Activated T-helper 1 cell treated with anti-CD3 and anti-CD28 coated beads, Interleukin-12 subunit alpha, Interleukin-12 subunit beta, Interleukin-2, Interleukin-4 antibody, amounts not matched to agents 30 ng/mL and 10 ng/mL and 1 ng/mL, durations not matched to agents 14 hours and 24 hours and 36 hours (primary cell): ENCODE measurements at regions not wholly inside any gene's neighbourhood (a gene's known extent, or its start where the extent isn't known, plus 50 kb on each side); places are given as distances from the start of the nearest gene placed in this dataset.

Experiments used
- DNase-seq: peaks from one replicate; pipeline ENCODE4 v3.0.0; 2021; ENCODE audit warnings: low spot score
- H3K27ac Mint-ChIP-seq: one replicate; pipeline ENCODE4 v1.8.0; 2021; ENCODE audit warnings: mild to moderate bottlenecking, mixed read lengths
- H3K27me3 Mint-ChIP-seq: one replicate; pipeline ENCODE4 v1.8.0; 2022; ENCODE audit warnings: mild to moderate bottlenecking, moderate library complexity, mixed read lengths; ENCODE audit not compliant: insufficient read depth
- H3K36me3 Mint-ChIP-seq: one replicate; pipeline ENCODE4 v1.8.0; 2021; ENCODE audit warnings: low read depth, mixed read lengths
- H3K4me1 Mint-ChIP-seq: one replicate; pipeline ENCODE4 v1.8.0; 2021; ENCODE audit warnings: low read depth, mixed read lengths
- H3K4me3 Mint-ChIP-seq: one replicate; pipeline ENCODE4 v1.8.0; 2021; ENCODE audit warnings: mild to moderate bottlenecking, moderate library complexity, mixed read lengths
- H3K9me3 Mint-ChIP-seq: one replicate; pipeline ENCODE4 v1.8.0; 2021; ENCODE audit warnings: mixed read lengths
- intact Hi-C: fragments of 100-400 bp; cut with micrococcal nuclease; formaldehyde crosslinking; loops from one replicate; pipeline ENCODE4 v1.15.1; 2024

GRCh38 chr13:106155411-106155810 lies 380.1 kb downstream of the EFNB2 start:
- Mint-ChIP-seq H3K27me3 (no peaks in the 10 kb centered on the region), H3K9me3 (no peaks in the 10 kb centered on the region), H3K4me3 (no peak overlapping the region), H3K27ac (no peak overlapping the region), H3K4me1 (no peaks in the 10 kb centered on the region), H3K36me3 (no peaks in the 10 kb centered on the region)
- intact Hi-C loops, result no loop called here
- DNase-seq, result no peak

- Mint-ChIP-seq H3K4me1 (no peaks in the 10 kb centered on the region), H3K27me3 (no peaks in the 10 kb centered on the region), H3K4me3 (no peak overlapping the region), H3K27ac (no peak overlapping the region), H3K36me3 (no peaks in the 10 kb centered on the region), H3K9me3 (no peaks in the 10 kb centered on the region)
- DNase-seq, result no peak
- intact Hi-C loops, result no loop called here
These were observed 381.6 kb downstream of the EFNB2 start for GRCh38 chr13:106153876-106154275.

GRCh38 chr13:106153041-106153440 lies 382.4 kb downstream of the EFNB2 start:
- Mint-ChIP-seq H3K4me3 (no peak overlapping the region), H3K27me3 (no peaks in the 10 kb centered on the region), H3K27ac (no peak overlapping the region), H3K36me3 (no peaks in the 10 kb centered on the region), H3K9me3 (no peaks in the 10 kb centered on the region), H3K4me1 (no peaks in the 10 kb centered on the region)
- DNase-seq, result no peak
- intact Hi-C loops, result no loop called here

- H3K27ac Mint-ChIP-seq, result no peak overlapping the region
- DNase-seq, result no peak
- H3K4me3 Mint-ChIP-seq, result no peak overlapping the region
- intact Hi-C loops, result no loop called here
- no peaks in the 10 kb centered on the region for H3K27me3 Mint-ChIP-seq
- no peaks in the 10 kb centered on the region for H3K9me3 Mint-ChIP-seq
- no peaks in the 10 kb centered on the region for H3K4me1 Mint-ChIP-seq
- no peaks in the 10 kb centered on the region for H3K36me3 Mint-ChIP-seq
These were observed 383.4 kb downstream of the EFNB2 start for GRCh38 chr13:106152047-106152446.

- DNase-seq, result no peak
- H3K9me3 Mint-ChIP-seq, result no peaks in the 10 kb centered on the region
- H3K4me3 Mint-ChIP-seq, result no peak overlapping the region
- H3K36me3 Mint-ChIP-seq, result no peaks in the 10 kb centered on the region
- no peaks in the 10 kb centered on the region for H3K4me1 Mint-ChIP-seq
- no peak overlapping the region for H3K27ac Mint-ChIP-seq
- no peaks in the 10 kb centered on the region for H3K27me3 Mint-ChIP-seq
- intact Hi-C loops, result no loop called here
These were observed 384.3 kb downstream of the EFNB2 start for GRCh38 chr13:106151056-106151699.

- no peak for DNase-seq
- no peaks in the 10 kb centered on the region for H3K4me1 Mint-ChIP-seq
- H3K36me3 Mint-ChIP-seq, result no peaks in the 10 kb centered on the region
- H3K27me3 Mint-ChIP-seq, result no peaks in the 10 kb centered on the region
- intact Hi-C loops, result no loop called here
- no peak overlapping the region for H3K27ac Mint-ChIP-seq
- no peaks in the 10 kb centered on the region for H3K9me3 Mint-ChIP-seq
- H3K4me3 Mint-ChIP-seq, result no peak overlapping the region
These were observed 389.2 kb downstream of the EFNB2 start for GRCh38 chr13:106145997-106146864.

- no peak overlapping the region for H3K4me3 Mint-ChIP-seq
- H3K27ac Mint-ChIP-seq, result no peak overlapping the region
- no peaks in the 10 kb centered on the region for H3K36me3 Mint-ChIP-seq
- H3K27me3 Mint-ChIP-seq, result no peaks in the 10 kb centered on the region
- intact Hi-C loops, result no loop called here
- no peak for DNase-seq
- no peaks in the 10 kb centered on the region for H3K4me1 Mint-ChIP-seq
- H3K9me3 Mint-ChIP-seq, result no peaks in the 10 kb centered on the region
These were observed 390.4 kb downstream of the EFNB2 start for GRCh38 chr13:106145070-106145469.

GRCh38 chr13:106143930-106144709 lies 391.3 kb downstream of the EFNB2 start:
- Mint-ChIP-seq H3K4me1 (no peaks in the 10 kb centered on the region), H3K36me3 (no peaks in the 10 kb centered on the region), H3K9me3 (no peaks in the 10 kb centered on the region), H3K4me3 (no peak overlapping the region), H3K27ac (no peak overlapping the region), H3K27me3 (no peaks in the 10 kb centered on the region)
- intact Hi-C loops, result no loop called here
- no peak for DNase-seq

GRCh38 chr13:106143392-106143791 lies 392.1 kb downstream of the EFNB2 start:
- Mint-ChIP-seq H3K4me3 (no peak overlapping the region), H3K4me1 (no peaks in the 10 kb centered on the region), H3K9me3 (no peaks in the 10 kb centered on the region), H3K27me3 (no peaks in the 10 kb centered on the region), H3K36me3 (no peaks in the 10 kb centered on the region), H3K27ac (no peak overlapping the region)
- intact Hi-C loops, result no loop called here
- DNase-seq, result no peak

GRCh38 chr13:106140476-106140875 lies 395.0 kb downstream of the EFNB2 start:
- no peaks in the 10 kb centered on the region for H3K27me3 Mint-ChIP-seq
- H3K36me3 Mint-ChIP-seq, result no peaks in the 10 kb centered on the region
- H3K9me3 Mint-ChIP-seq, result no peaks in the 10 kb centered on the region
- no peak overlapping the region for H3K27ac Mint-ChIP-seq
- intact Hi-C loops, result no loop called here
- no peaks in the 10 kb centered on the region for H3K4me1 Mint-ChIP-seq
- no peak for DNase-seq
- H3K4me3 Mint-ChIP-seq, result no peak overlapping the region

GRCh38 chr13:106139942-106140341 lies 395.5 kb downstream of the EFNB2 start:
- no peak for DNase-seq
- Mint-ChIP-seq H3K27me3 (no peaks in the 10 kb centered on the region), H3K36me3 (no peaks in the 10 kb centered on the region), H3K9me3 (no peaks in the 10 kb centered on the region), H3K4me3 (no peak overlapping the region), H3K4me1 (no peaks in the 10 kb centered on the region), H3K27ac (no peak overlapping the region)
- intact Hi-C loops, result no loop called here

GRCh38 chr13:106139377-106139776 lies 396.1 kb downstream of the EFNB2 start:
- no peaks in the 10 kb centered on the region for H3K36me3 Mint-ChIP-seq
- intact Hi-C loops, result no loop called here
- no peaks in the 10 kb centered on the region for H3K27me3 Mint-ChIP-seq
- no peak for DNase-seq
- H3K4me3 Mint-ChIP-seq, result no peak overlapping the region
- no peaks in the 10 kb centered on the region for H3K4me1 Mint-ChIP-seq
- H3K9me3 Mint-ChIP-seq, result no peaks in the 10 kb centered on the region
- no peak overlapping the region for H3K27ac Mint-ChIP-seq

- Mint-ChIP-seq H3K4me3 (no peak overlapping the region), H3K9me3 (no peaks in the 10 kb centered on the region), H3K36me3 (no peaks in the 10 kb centered on the region), H3K27ac (no peak overlapping the region), H3K27me3 (no peaks in the 10 kb centered on the region), H3K4me1 (no peaks in the 10 kb centered on the region)
- intact Hi-C loops, result no loop called here
- no peak for DNase-seq
These were observed 396.8 kb downstream of the EFNB2 start for GRCh38 chr13:106138620-106139019.
